WTC11 (cell line): ENCODE measurements at regions not wholly inside any gene's neighbourhood (a gene's known extent, or its start where the extent isn't known, plus 50 kb on each side); places are given as distances from the start of the nearest gene placed in this dataset.

Experiments used
- CREB1 ChIP-seq: sonication (generic); formaldehyde crosslinking; IDR thresholded peaks from 2 replicates; pipeline ENCODE4 v1.8.0; 2023; ENCODE audit warnings: mild to moderate bottlenecking, missing genetic modification reagents
- CREM ChIP-seq: sonication (generic); formaldehyde crosslinking; IDR thresholded peaks from 2 replicates; pipeline ENCODE4 v1.8.1; 2022; ENCODE audit warnings: mild to moderate bottlenecking, missing genetic modification reagents, moderate library complexity
- ESRRA ChIP-seq: sonication (generic); formaldehyde crosslinking; IDR thresholded peaks from 2 replicates; pipeline ENCODE4 v1.8.1; 2022; ENCODE audit warnings: mild to moderate bottlenecking, missing genetic modification reagents, borderline replicate concordance
- TEAD4 ChIP-seq: sonication (generic); formaldehyde crosslinking; IDR thresholded peaks from 2 replicates; pipeline ENCODE4 v1.8.0; 2022; ENCODE audit warnings: mild to moderate bottlenecking, missing genetic modification reagents
- ZNF138 ChIP-seq: sonication (generic); formaldehyde crosslinking; conservative IDR thresholded peaks from 2 replicates; pipeline ENCODE4 v1.8.1; 2022; ENCODE audit warnings: mild to moderate bottlenecking, moderate library complexity, missing genetic modification reagents
- TF ChIP-seq, protein P1 (sequence below): fragments of 200-600 bp; IDR thresholded peaks from 2 replicates; pipeline ENCODE4 v1.8.0; 2022; ENCODE audit warnings: antibody characterized with exemption
- TF ChIP-seq, protein P2 (sequence below): sonication (generic); formaldehyde crosslinking; IDR thresholded peaks from 2 replicates; pipeline ENCODE4 v1.8.0; 2022; ENCODE audit warnings: missing genetic modification reagents

DNA sequence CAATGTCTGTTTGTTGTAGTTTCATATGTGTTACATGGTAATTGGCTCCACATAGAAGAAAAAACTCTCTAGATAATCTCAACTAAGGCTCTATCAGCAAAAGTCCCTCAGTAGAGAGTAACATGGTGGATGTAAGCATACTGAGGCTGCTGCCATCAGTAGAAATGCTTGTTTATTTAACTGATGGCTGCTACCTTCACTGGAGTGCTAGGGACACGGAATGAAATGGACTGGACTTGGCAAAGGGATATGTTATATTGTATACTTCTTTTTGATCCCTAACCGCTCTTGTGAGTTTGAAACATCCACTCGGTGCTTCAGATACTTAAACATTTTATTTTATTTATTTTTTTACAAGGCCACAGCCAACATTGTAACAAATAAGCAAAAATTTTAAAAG, 143.0 kb downstream of the ZNF281 start:
- TF ChIP-seq CREM (no peak), TEAD4 (CRISPR knock-in tag) (no peak), ZNF138 (CRISPR knock-in tag) (no peak), ESRRA (CRISPR knock-in tag) (no peak), CREB1 (CRISPR knock-in tag) (no peak)
- TF ChIP-seq, protein P1, sequence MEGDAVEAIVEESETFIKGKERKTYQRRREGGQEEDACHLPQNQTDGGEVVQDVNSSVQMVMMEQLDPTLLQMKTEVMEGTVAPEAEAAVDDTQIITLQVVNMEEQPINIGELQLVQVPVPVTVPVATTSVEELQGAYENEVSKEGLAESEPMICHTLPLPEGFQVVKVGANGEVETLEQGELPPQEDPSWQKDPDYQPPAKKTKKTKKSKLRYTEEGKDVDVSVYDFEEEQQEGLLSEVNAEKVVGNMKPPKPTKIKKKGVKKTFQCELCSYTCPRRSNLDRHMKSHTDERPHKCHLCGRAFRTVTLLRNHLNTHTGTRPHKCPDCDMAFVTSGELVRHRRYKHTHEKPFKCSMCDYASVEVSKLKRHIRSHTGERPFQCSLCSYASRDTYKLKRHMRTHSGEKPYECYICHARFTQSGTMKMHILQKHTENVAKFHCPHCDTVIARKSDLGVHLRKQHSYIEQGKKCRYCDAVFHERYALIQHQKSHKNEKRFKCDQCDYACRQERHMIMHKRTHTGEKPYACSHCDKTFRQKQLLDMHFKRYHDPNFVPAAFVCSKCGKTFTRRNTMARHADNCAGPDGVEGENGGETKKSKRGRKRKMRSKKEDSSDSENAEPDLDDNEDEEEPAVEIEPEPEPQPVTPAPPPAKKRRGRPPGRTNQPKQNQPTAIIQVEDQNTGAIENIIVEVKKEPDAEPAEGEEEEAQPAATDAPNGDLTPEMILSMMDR = no peak
- TF ChIP-seq, protein P2, sequence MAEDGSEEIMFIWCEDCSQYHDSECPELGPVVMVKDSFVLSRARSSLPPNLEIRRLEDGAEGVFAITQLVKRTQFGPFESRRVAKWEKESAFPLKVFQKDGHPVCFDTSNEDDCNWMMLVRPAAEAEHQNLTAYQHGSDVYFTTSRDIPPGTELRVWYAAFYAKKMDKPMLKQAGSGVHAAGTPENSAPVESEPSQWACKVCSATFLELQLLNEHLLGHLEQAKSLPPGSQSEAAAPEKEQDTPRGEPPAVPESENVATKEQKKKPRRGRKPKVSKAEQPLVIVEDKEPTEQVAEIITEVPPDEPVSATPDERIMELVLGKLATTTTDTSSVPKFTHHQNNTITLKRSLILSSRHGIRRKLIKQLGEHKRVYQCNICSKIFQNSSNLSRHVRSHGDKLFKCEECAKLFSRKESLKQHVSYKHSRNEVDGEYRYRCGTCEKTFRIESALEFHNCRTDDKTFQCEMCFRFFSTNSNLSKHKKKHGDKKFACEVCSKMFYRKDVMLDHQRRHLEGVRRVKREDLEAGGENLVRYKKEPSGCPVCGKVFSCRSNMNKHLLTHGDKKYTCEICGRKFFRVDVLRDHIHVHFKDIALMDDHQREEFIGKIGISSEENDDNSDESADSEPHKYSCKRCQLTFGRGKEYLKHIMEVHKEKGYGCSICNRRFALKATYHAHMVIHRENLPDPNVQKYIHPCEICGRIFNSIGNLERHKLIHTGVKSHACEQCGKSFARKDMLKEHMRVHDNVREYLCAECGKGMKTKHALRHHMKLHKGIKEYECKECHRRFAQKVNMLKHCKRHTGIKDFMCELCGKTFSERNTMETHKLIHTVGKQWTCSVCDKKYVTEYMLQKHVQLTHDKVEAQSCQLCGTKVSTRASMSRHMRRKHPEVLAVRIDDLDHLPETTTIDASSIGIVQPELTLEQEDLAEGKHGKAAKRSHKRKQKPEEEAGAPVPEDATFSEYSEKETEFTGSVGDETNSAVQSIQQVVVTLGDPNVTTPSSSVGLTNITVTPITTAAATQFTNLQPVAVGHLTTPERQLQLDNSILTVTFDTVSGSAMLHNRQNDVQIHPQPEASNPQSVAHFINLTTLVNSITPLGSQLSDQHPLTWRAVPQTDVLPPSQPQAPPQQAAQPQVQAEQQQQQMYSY = no peak
